ENCODE measurements at regions not wholly inside any gene's neighbourhood (a gene's known extent, or its start where the extent isn't known, plus 50 kb on each side); places are given as distances from the start of the nearest gene placed in this dataset.

- H3K18ac ChIP-seq (ENCODE audit: low read length): no peak overlapping the region
- H3K4ac ChIP-seq (ENCODE audit: low read length): no peak overlapping the region
- H4K91ac ChIP-seq (ENCODE audit: low read depth, low read length, poor library complexity): no peak overlapping the region
- no peak overlapping the region for H3K4me3 ChIP-seq (ENCODE audit: low read length in 2 of 2)
- no peak overlapping the region for H3K23ac ChIP-seq (ENCODE audit: low read depth, low read length, poor library complexity)
- H2BK5ac ChIP-seq (ENCODE audit: low read length): no peak overlapping the region
- H2BK15ac ChIP-seq (ENCODE audit: low read length): no peak overlapping the region
- H3K4me2 ChIP-seq (ENCODE audit: insufficient read depth, low read length, poor library complexity, severe bottlenecking): no peak overlapping the region
- WGBS, 2 donors (ENCODE audit: extremely low coverage in 2 of 2, insufficient read length in 2 of 2, insufficient replicate concordance in 1 of 2): no CpG with 5 or more reads among the region's 2 CpGs
- no peak overlapping the region for H2AFZ ChIP-seq (ENCODE audit: low read length)
- H3K79me1 ChIP-seq (ENCODE audit: low read depth, low read length): no peaks in the 10 kb centered on the region
- H3K27ac ChIP-seq (replicated peaks; ENCODE audit: low read length): no peak overlapping the region
- H2AK5ac ChIP-seq (ENCODE audit: low read depth, low read length): no peak overlapping the region
- no peaks in the 10 kb centered on the region for H3K4me1 ChIP-seq (ENCODE audit: control insufficient read depth in 2 of 2, insufficient read depth in 1 of 2, low read depth in 1 of 2, low read length in 2 of 2)
- no peak overlapping the region for H4K8ac ChIP-seq (ENCODE audit: low read depth, low read length)
- H3K36me3 ChIP-seq (replicated peaks in 1 of 2; ENCODE audit: control insufficient read depth in 2 of 2, insufficient read depth in 2 of 2, low read length in 2 of 2): no peaks in the 10 kb centered on the region
- no peak overlapping the region for H2BK120ac ChIP-seq (ENCODE audit: low read depth, low read length)
- no peak overlapping the region for H2BK12ac ChIP-seq (ENCODE audit: low read length)
- no peak overlapping the region for H3K14ac ChIP-seq (ENCODE audit: low read length)
- no peaks in the 10 kb centered on the region for H3K27me3 ChIP-seq (ENCODE audit: control insufficient read depth in 3 of 3, insufficient read depth in 3 of 3, low read depth in 1 of 3, low read length in 3 of 3)
- H3K9me3 ChIP-seq (replicated peaks in 1 of 2; ENCODE audit: control insufficient read depth in 2 of 2, insufficient read depth in 1 of 2, low read depth in 1 of 2, low read length in 2 of 2): peaks cover 0 to 2% of the 10 kb centered on the region in 2 donors
- no peak for DNase-seq (ENCODE audit: low spot score)
- H3K9ac ChIP-seq (ENCODE audit: low read depth, low read length, poor library complexity): no peak overlapping the region
These were observed 390.3 kb downstream of the GPD2 start for GRCh38 chr2:156826341-156826933.

- Histone ChIP-seq H3K14ac (ENCODE audit: low read length) (no peak overlapping the region), H2BK15ac (ENCODE audit: low read length) (no peak overlapping the region), H3K27ac (replicated peaks; ENCODE audit: low read length) (no peak overlapping the region), H3K18ac (ENCODE audit: low read length) (no peak overlapping the region), H2BK120ac (ENCODE audit: low read depth, low read length) (no peak overlapping the region), H4K91ac (ENCODE audit: low read depth, low read length, poor library complexity) (no peak overlapping the region), H3K23ac (ENCODE audit: low read depth, low read length, poor library complexity) (no peak overlapping the region), H3K4me2 (ENCODE audit: insufficient read depth, low read length, poor library complexity, severe bottlenecking) (no peak overlapping the region), H3K9ac (ENCODE audit: low read depth, low read length, poor library complexity) (no peak overlapping the region), H2AK5ac (ENCODE audit: low read depth, low read length) (no peak overlapping the region), H3K36me3 (replicated peaks in 1 of 2; ENCODE audit: control insufficient read depth in 2 of 2, insufficient read depth in 2 of 2, low read length in 2 of 2) (no peaks in the 10 kb centered on the region), H3K4me1 (ENCODE audit: control insufficient read depth in 2 of 2, insufficient read depth in 1 of 2, low read depth in 1 of 2, low read length in 2 of 2) (no peaks in the 10 kb centered on the region), H3K9me3 (replicated peaks in 1 of 2; ENCODE audit: control insufficient read depth in 2 of 2, insufficient read depth in 1 of 2, low read depth in 1 of 2, low read length in 2 of 2) (no peaks in the 10 kb centered on the region), H2AFZ (ENCODE audit: low read length) (no peak overlapping the region), H2BK5ac (ENCODE audit: low read length) (no peak overlapping the region), H3K4ac (ENCODE audit: low read length) (no peak overlapping the region), H3K79me1 (ENCODE audit: low read depth, low read length) (no peaks in the 10 kb centered on the region), H2BK12ac (ENCODE audit: low read length) (no peak overlapping the region), H4K8ac (ENCODE audit: low read depth, low read length) (no peak overlapping the region), H3K27me3 (ENCODE audit: control insufficient read depth in 3 of 3, insufficient read depth in 3 of 3, low read depth in 1 of 3, low read length in 3 of 3) (no peaks in the 10 kb centered on the region), H3K4me3 (ENCODE audit: low read length in 2 of 2) (no peak overlapping the region)
- WGBS, 2 donors (ENCODE audit: extremely low coverage in 2 of 2, insufficient read length in 2 of 2, insufficient replicate concordance in 1 of 2): no CpG with 5 or more reads among the region's 1 CpG
- DNase-seq (ENCODE audit: low spot score): no peak
These were observed 398.3 kb downstream of the GPD2 start for GRCh38 chr2:156834431-156834830.

- no peak overlapping the region for H2BK120ac ChIP-seq (ENCODE audit: low read depth, low read length)
- H3K79me1 ChIP-seq (ENCODE audit: low read depth, low read length): no peaks in the 10 kb centered on the region
- H3K9me3 ChIP-seq (replicated peaks in 1 of 2; ENCODE audit: control insufficient read depth in 2 of 2, insufficient read depth in 1 of 2, low read depth in 1 of 2, low read length in 2 of 2): no peaks in the 10 kb centered on the region
- no peak overlapping the region for H3K9ac ChIP-seq (ENCODE audit: low read depth, low read length, poor library complexity)
- H3K27ac ChIP-seq (replicated peaks; ENCODE audit: low read length): no peak overlapping the region
- no peak overlapping the region for H2BK5ac ChIP-seq (ENCODE audit: low read length)
- no peak overlapping the region for H3K14ac ChIP-seq (ENCODE audit: low read length)
- H2AFZ ChIP-seq (ENCODE audit: low read length): no peak overlapping the region
- H3K4ac ChIP-seq (ENCODE audit: low read length): no peak overlapping the region
- no peak overlapping the region for H2BK15ac ChIP-seq (ENCODE audit: low read length)
- H3K4me1 ChIP-seq (ENCODE audit: control insufficient read depth in 2 of 2, insufficient read depth in 1 of 2, low read depth in 1 of 2, low read length in 2 of 2): no peaks in the 10 kb centered on the region
- H3K4me3 ChIP-seq (ENCODE audit: low read length in 2 of 2): no peak overlapping the region
- no peak overlapping the region for H3K4me2 ChIP-seq (ENCODE audit: insufficient read depth, low read length, poor library complexity, severe bottlenecking)
- no peak for DNase-seq (ENCODE audit: low spot score)
- H3K36me3 ChIP-seq (replicated peaks in 1 of 2; ENCODE audit: control insufficient read depth in 2 of 2, insufficient read depth in 2 of 2, low read length in 2 of 2): no peaks in the 10 kb centered on the region
- H3K27me3 ChIP-seq (ENCODE audit: control insufficient read depth in 3 of 3, insufficient read depth in 3 of 3, low read depth in 1 of 3, low read length in 3 of 3): no peaks in the 10 kb centered on the region
- H4K91ac ChIP-seq (ENCODE audit: low read depth, low read length, poor library complexity): no peak overlapping the region
- no peak overlapping the region for H3K23ac ChIP-seq (ENCODE audit: low read depth, low read length, poor library complexity)
- H3K18ac ChIP-seq (ENCODE audit: low read length): no peak overlapping the region
- no peak overlapping the region for H4K8ac ChIP-seq (ENCODE audit: low read depth, low read length)
- WGBS, 2 donors (ENCODE audit: extremely low coverage in 2 of 2, insufficient read length in 2 of 2, insufficient replicate concordance in 1 of 2): no CpG with 5 or more reads among the region's 6 CpGs
- no peak overlapping the region for H2BK12ac ChIP-seq (ENCODE audit: low read length)
- H2AK5ac ChIP-seq (ENCODE audit: low read depth, low read length): no peak overlapping the region
These were observed 401.6 kb downstream of the GPD2 start for GRCh38 chr2:156837635-156838370.

- Histone ChIP-seq H2BK5ac (ENCODE audit: low read length) (no peak overlapping the region), H3K27ac (replicated peaks; ENCODE audit: low read length) (no peak overlapping the region), H2AFZ (ENCODE audit: low read length) (no peak overlapping the region), H3K14ac (ENCODE audit: low read length) (no peak overlapping the region), H3K9ac (ENCODE audit: low read depth, low read length, poor library complexity) (no peak overlapping the region), H2AK5ac (ENCODE audit: low read depth, low read length) (no peak overlapping the region), H3K4ac (ENCODE audit: low read length) (no peak overlapping the region), H2BK120ac (ENCODE audit: low read depth, low read length) (no peak overlapping the region), H3K4me3 (ENCODE audit: low read length in 2 of 2) (no peak overlapping the region), H2BK12ac (ENCODE audit: low read length) (no peak overlapping the region), H3K23ac (ENCODE audit: low read depth, low read length, poor library complexity) (no peak overlapping the region), H4K8ac (ENCODE audit: low read depth, low read length) (no peak overlapping the region), H3K4me2 (ENCODE audit: insufficient read depth, low read length, poor library complexity, severe bottlenecking) (no peak overlapping the region), H3K9me3 (replicated peaks in 1 of 2; ENCODE audit: control insufficient read depth in 2 of 2, insufficient read depth in 1 of 2, low read depth in 1 of 2, low read length in 2 of 2) (no peaks in the 10 kb centered on the region), H4K91ac (ENCODE audit: low read depth, low read length, poor library complexity) (no peak overlapping the region), H3K27me3 (ENCODE audit: control insufficient read depth in 3 of 3, insufficient read depth in 3 of 3, low read depth in 1 of 3, low read length in 3 of 3) (no peaks in the 10 kb centered on the region), H2BK15ac (ENCODE audit: low read length) (no peak overlapping the region), H3K79me1 (ENCODE audit: low read depth, low read length) (no peaks in the 10 kb centered on the region), H3K36me3 (replicated peaks in 1 of 2; ENCODE audit: control insufficient read depth in 2 of 2, insufficient read depth in 2 of 2, low read length in 2 of 2) (no peaks in the 10 kb centered on the region), H3K4me1 (ENCODE audit: control insufficient read depth in 2 of 2, insufficient read depth in 1 of 2, low read depth in 1 of 2, low read length in 2 of 2) (no peaks in the 10 kb centered on the region), H3K18ac (ENCODE audit: low read length) (no peak overlapping the region)
- no CpG with 5 or more reads among the region's 3 CpGs for WGBS, 2 donors (ENCODE audit: extremely low coverage in 2 of 2, insufficient read length in 2 of 2, insufficient replicate concordance in 1 of 2)
- DNase-seq (ENCODE audit: low spot score): no peak
These were observed 405.1 kb downstream of the GPD2 start for GRCh38 chr2:156841321-156841720.
